ENCODE measurements at regions not wholly inside any gene's neighbourhood (a gene's known extent, or its start where the extent isn't known, plus 50 kb on each side); places are given as distances from the start of the nearest gene placed in this dataset.

- H3K27ac ChIP-seq: no peak overlapping the region
- no peaks in the 10 kb centered on the region for H3K36me3 ChIP-seq
- peak; percentile 13 for ATAC-seq
- H3K4me3 ChIP-seq: no peak overlapping the region
- H3K4me1 ChIP-seq: peaks cover 0 to 10% (median 6%) of the 10 kb centered on the region in 3 donors
- no peak for TF ChIP-seq CTCF (IDR thresholded peaks at IDR 0.05)
- TF ChIP-seq POLR2AphosphoS5 (IDR thresholded peaks at IDR 0.05): no peak
- no peak for TF ChIP-seq EP300 (IDR thresholded peaks at IDR 0.05)
- TF ChIP-seq POLR2A (IDR thresholded peaks at IDR 0.05): no peak
- 82 to 83% methylated on average over 1 to 5 of the region's 5 CpGs for WGBS, 2 donors (ENCODE audit: low coverage in 1 of 2)
- no peaks in the 10 kb centered on the region for H3K27me3 ChIP-seq
- no peaks in the 10 kb centered on the region for H3K9me3 ChIP-seq
These were observed 261.9 kb upstream of the ECI2 start for GRCh38 chr6:4397307-4397706.

- Histone ChIP-seq H3K27me3 (no peaks in the 10 kb centered on the region), H3K4me1 (no peaks in the 10 kb centered on the region), H3K27ac (no peak overlapping the region), H3K9me3 (no peaks in the 10 kb centered on the region), H3K36me3 (no peaks in the 10 kb centered on the region), H3K4me3 (no peak overlapping the region)
- ATAC-seq: no peak
- WGBS, 2 donors (ENCODE audit: low coverage in 1 of 2): 83 to 87% methylated on average over 2 of the region's 2 CpGs
- TF ChIP-seq POLR2AphosphoS5 (IDR thresholded peaks at IDR 0.05): no peak
- no peak for TF ChIP-seq EP300 (IDR thresholded peaks at IDR 0.05)
These were observed 260.7 kb upstream of the ECI2 start for GRCh38 chr6:4396044-4396443.

- Histone ChIP-seq H3K36me3 (no peaks in the 10 kb centered on the region), H3K27me3 (no peaks in the 10 kb centered on the region), H3K4me3 (no peak overlapping the region), H3K4me1 (no peaks in the 10 kb centered on the region), H3K9me3 (no peaks in the 10 kb centered on the region), H3K27ac (no peak overlapping the region)
- WGBS, 2 donors (ENCODE audit: low coverage in 1 of 2): 78 to 87% methylated on average over 1 of the region's 1 CpG
- TF ChIP-seq POLR2AphosphoS5 (IDR thresholded peaks at IDR 0.05): no peak
- no peak for TF ChIP-seq CTCF (IDR thresholded peaks at IDR 0.05)
- no peak for TF ChIP-seq EP300 (IDR thresholded peaks at IDR 0.05)
- no peak for TF ChIP-seq POLR2A (IDR thresholded peaks at IDR 0.05)
- ATAC-seq: no peak
These were observed 260.0 kb upstream of the ECI2 start for GRCh38 chr6:4395386-4395785.

GRCh38 chr6:4394786-4395185 lies 259.4 kb upstream of the ECI2 start:
- H3K9me3 ChIP-seq: no peaks in the 10 kb centered on the region
- no peak overlapping the region for H3K27ac ChIP-seq
- no peaks in the 10 kb centered on the region for H3K36me3 ChIP-seq
- no peak for ATAC-seq
- TF ChIP-seq POLR2A (IDR thresholded peaks at IDR 0.05) (no peak), CTCF (IDR thresholded peaks at IDR 0.05) (no peak), EP300 (IDR thresholded peaks at IDR 0.05) (no peak), POLR2AphosphoS5 (IDR thresholded peaks at IDR 0.05) (no peak)
- H3K4me3 ChIP-seq: no peak overlapping the region
- WGBS, 2 donors (ENCODE audit: low coverage in 1 of 2): 10 to 56% methylated on average over 2 to 4 of the region's 4 CpGs
- no peaks in the 10 kb centered on the region for H3K4me1 ChIP-seq
- no peaks in the 10 kb centered on the region for H3K27me3 ChIP-seq

GRCh38 chr6:4388675-4389074 lies 253.3 kb upstream of the ECI2 start:
- ATAC-seq: no peak
- H3K4me3 ChIP-seq: no peak overlapping the region
- H3K27ac ChIP-seq: no peak overlapping the region
- H3K36me3 ChIP-seq: no peaks in the 10 kb centered on the region
- no peaks in the 10 kb centered on the region for H3K27me3 ChIP-seq
- WGBS, 2 donors (ENCODE audit: low coverage in 1 of 2): 55 to 56% methylated on average over 4 to 5 of the region's 8 CpGs
- no peak for TF ChIP-seq POLR2A (IDR thresholded peaks at IDR 0.05)
- no peak for TF ChIP-seq EP300 (IDR thresholded peaks at IDR 0.05)
- no peak for TF ChIP-seq POLR2AphosphoS5 (IDR thresholded peaks at IDR 0.05)
- no peak for TF ChIP-seq CTCF (IDR thresholded peaks at IDR 0.05)
- peaks cover 0 to 20% (median 0%) of the 10 kb centered on the region in 3 donors for H3K9me3 ChIP-seq
- no peaks in the 10 kb centered on the region for H3K4me1 ChIP-seq

Data from gastroesophageal sphincter (tissue), 4 donors.